Body of pancreas (tissue), 4 donors: ENCODE measurements at regions not wholly inside any gene's neighbourhood (a gene's known extent, or its start where the extent isn't known, plus 50 kb on each side); places are given as distances from the start of the nearest gene placed in this dataset.

Experiments
- POLR2A ChIP-seq, 3 donors: fragments of 450-650 bp; IDR thresholded peaks; one replicate each; pipeline ENCODE4 v1.6.1; 2016; ENCODE audit warnings: antibody characterized with exemption in 3 of 3, mild to moderate bottlenecking in 2 of 3
- TF ChIP-seq, protein P1 (sequence below), 7 experiments: fragments of 450-650 bp in 4 of 7; fragments of 200-600 bp in 3 of 7; sonication (generic) in 3 of 7; IDR thresholded peaks; one replicate each; pipeline ENCODE4 v1.5.1; 2016 to 2019; ENCODE audit warnings: antibody characterized with exemption in 7 of 7

DNA sequence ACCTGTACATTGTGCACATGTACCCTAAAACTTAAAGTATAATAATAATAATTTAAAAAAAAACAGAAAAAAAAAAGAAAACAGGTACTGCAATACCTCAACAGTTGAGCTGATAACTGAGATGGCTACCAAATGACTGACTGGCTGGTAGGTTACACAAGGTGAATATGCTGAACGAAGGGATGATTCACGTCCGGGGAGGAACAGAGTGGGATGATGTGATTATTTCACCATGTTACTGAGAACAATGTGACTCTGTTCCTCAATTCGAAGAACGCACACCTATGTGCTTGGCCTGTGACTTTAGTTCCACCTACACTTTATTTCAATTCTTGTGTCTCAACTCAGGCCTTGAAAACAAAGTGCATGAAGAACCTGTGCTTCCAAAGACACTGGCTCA, 111.7 kb downstream of the CXXC4 start:
- TF ChIP-seq, protein P1, sequence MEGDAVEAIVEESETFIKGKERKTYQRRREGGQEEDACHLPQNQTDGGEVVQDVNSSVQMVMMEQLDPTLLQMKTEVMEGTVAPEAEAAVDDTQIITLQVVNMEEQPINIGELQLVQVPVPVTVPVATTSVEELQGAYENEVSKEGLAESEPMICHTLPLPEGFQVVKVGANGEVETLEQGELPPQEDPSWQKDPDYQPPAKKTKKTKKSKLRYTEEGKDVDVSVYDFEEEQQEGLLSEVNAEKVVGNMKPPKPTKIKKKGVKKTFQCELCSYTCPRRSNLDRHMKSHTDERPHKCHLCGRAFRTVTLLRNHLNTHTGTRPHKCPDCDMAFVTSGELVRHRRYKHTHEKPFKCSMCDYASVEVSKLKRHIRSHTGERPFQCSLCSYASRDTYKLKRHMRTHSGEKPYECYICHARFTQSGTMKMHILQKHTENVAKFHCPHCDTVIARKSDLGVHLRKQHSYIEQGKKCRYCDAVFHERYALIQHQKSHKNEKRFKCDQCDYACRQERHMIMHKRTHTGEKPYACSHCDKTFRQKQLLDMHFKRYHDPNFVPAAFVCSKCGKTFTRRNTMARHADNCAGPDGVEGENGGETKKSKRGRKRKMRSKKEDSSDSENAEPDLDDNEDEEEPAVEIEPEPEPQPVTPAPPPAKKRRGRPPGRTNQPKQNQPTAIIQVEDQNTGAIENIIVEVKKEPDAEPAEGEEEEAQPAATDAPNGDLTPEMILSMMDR (IDR thresholded peaks at IDR 0.05): no peak
- no peak for TF ChIP-seq POLR2A (IDR thresholded peaks at IDR 0.05)
